ENCODE measurements at regions not wholly inside any gene's neighbourhood (a gene's known extent, or its start where the extent isn't known, plus 50 kb on each side); places are given as distances from the start of the nearest gene placed in this dataset.

GRCh38 chr13:61135583-61135982 is 280.1 kb downstream of the PCDH20 start:
- H3K36me3 ChIP-seq (ENCODE audit: insufficient read depth), result no peaks in the 10 kb centered on the region
- H3K79me2 ChIP-seq (ENCODE audit: insufficient read depth, low read depth), result no peaks in the 10 kb centered on the region
- no peak overlapping the region for H3K4me2 ChIP-seq
- H3K27ac ChIP-seq, result no peak overlapping the region
- H3K9ac ChIP-seq, result no peak overlapping the region
- H2AFZ ChIP-seq (ENCODE audit: low read depth), result no peak overlapping the region
- H4K20me1 ChIP-seq (ENCODE audit: insufficient read depth), result no peaks in the 10 kb centered on the region
- no peaks in the 10 kb centered on the region for H3K27me3 ChIP-seq (ENCODE audit: insufficient read depth, low read depth)
- H3K4me3 ChIP-seq (IDR thresholded peaks at IDR 0.05; ENCODE audit: insufficient read depth, low read depth, low read length), result no peak overlapping the region
- H3K4me1 ChIP-seq (ENCODE audit: low read depth, poor library complexity, severe bottlenecking), result no peaks in the 10 kb centered on the region
- no peak for TF ChIP-seq CTCF (conservative IDR thresholded peaks at IDR 0.05; ENCODE audit: low read depth, low read length)

- no peaks in the 10 kb centered on the region for H3K36me3 ChIP-seq (ENCODE audit: insufficient read depth)
- H3K27ac ChIP-seq, result no peak overlapping the region
- H3K4me2 ChIP-seq, result no peak overlapping the region
- H3K4me3 ChIP-seq (IDR thresholded peaks at IDR 0.05; ENCODE audit: insufficient read depth, low read depth, low read length), result no peak overlapping the region
- no peaks in the 10 kb centered on the region for H3K4me1 ChIP-seq (ENCODE audit: low read depth, poor library complexity, severe bottlenecking)
- no peak overlapping the region for H2AFZ ChIP-seq (ENCODE audit: low read depth)
- no peaks in the 10 kb centered on the region for H3K27me3 ChIP-seq (ENCODE audit: insufficient read depth, low read depth)
- no peak for TF ChIP-seq CTCF (conservative IDR thresholded peaks at IDR 0.05; ENCODE audit: low read depth, low read length)
- no peak overlapping the region for H3K9ac ChIP-seq
- H4K20me1 ChIP-seq (ENCODE audit: insufficient read depth), result no peaks in the 10 kb centered on the region
- H3K79me2 ChIP-seq (ENCODE audit: insufficient read depth, low read depth), result no peaks in the 10 kb centered on the region
Measured at GRCh38 chr13:61128850-61129645, 286.6 kb downstream of the PCDH20 start.

GRCh38 chr13:61123538-61124289 is 291.9 kb downstream of the PCDH20 start:
- H3K4me3 ChIP-seq (IDR thresholded peaks at IDR 0.05; ENCODE audit: insufficient read depth, low read depth, low read length), result no peak overlapping the region
- TF ChIP-seq CTCF (conservative IDR thresholded peaks at IDR 0.05; ENCODE audit: low read depth, low read length), result no peak
- no peaks in the 10 kb centered on the region for H3K27me3 ChIP-seq (ENCODE audit: insufficient read depth, low read depth)
- H3K4me2 ChIP-seq, result no peak overlapping the region
- H3K4me1 ChIP-seq (ENCODE audit: low read depth, poor library complexity, severe bottlenecking), result no peaks in the 10 kb centered on the region
- no peaks in the 10 kb centered on the region for H3K36me3 ChIP-seq (ENCODE audit: insufficient read depth)
- no peaks in the 10 kb centered on the region for H4K20me1 ChIP-seq (ENCODE audit: insufficient read depth)
- no peak overlapping the region for H3K27ac ChIP-seq
- no peaks in the 10 kb centered on the region for H3K79me2 ChIP-seq (ENCODE audit: insufficient read depth, low read depth)
- H2AFZ ChIP-seq (ENCODE audit: low read depth), result no peak overlapping the region
- H3K9ac ChIP-seq, result no peak overlapping the region

- H2AFZ ChIP-seq (ENCODE audit: low read depth), result no peak overlapping the region
- no peak overlapping the region for H3K4me2 ChIP-seq
- H4K20me1 ChIP-seq (ENCODE audit: insufficient read depth), result no peaks in the 10 kb centered on the region
- TF ChIP-seq CTCF (conservative IDR thresholded peaks at IDR 0.05; ENCODE audit: low read depth, low read length), result no peak
- no peak overlapping the region for H3K9ac ChIP-seq
- no peaks in the 10 kb centered on the region for H3K36me3 ChIP-seq (ENCODE audit: insufficient read depth)
- H3K27ac ChIP-seq, result no peak overlapping the region
- no peak overlapping the region for H3K4me3 ChIP-seq (IDR thresholded peaks at IDR 0.05; ENCODE audit: insufficient read depth, low read depth, low read length)
- H3K4me1 ChIP-seq (ENCODE audit: low read depth, poor library complexity, severe bottlenecking), result no peaks in the 10 kb centered on the region
- no peaks in the 10 kb centered on the region for H3K27me3 ChIP-seq (ENCODE audit: insufficient read depth, low read depth)
- H3K79me2 ChIP-seq (ENCODE audit: insufficient read depth, low read depth), result no peaks in the 10 kb centered on the region
Measured at GRCh38 chr13:61113140-61113658, 302.4 kb downstream of the PCDH20 start.

Measured in KMS-11 (cell line).